WTC11 (cell line): ENCODE measurements at regions not wholly inside any gene's neighbourhood (a gene's known extent, or its start where the extent isn't known, plus 50 kb on each side); places are given as distances from the start of the nearest gene placed in this dataset.

ENCODE experiments used
- ATAC-seq: fragments of 200-7000 bp; cut with Tn5 transposase; 2 replicates; pipeline ENCODE4 v1.10.0; 2021; ENCODE audit warnings: mild to moderate bottlenecking, moderate library complexity
- CTCF ChIA-PET: fragments of 300-600 bp; sonication (Branson Sonifier 250); formaldehyde crosslinking; loops from one replicate; lab custom pipeline; 2021; ENCODE audit warnings: antibody characterized with exemption; lab: Charles Lee
- POLR2A ChIA-PET: fragments of 350-600 bp; sonication (Branson Sonifier 250); formaldehyde crosslinking; loops from one replicate; lab custom pipeline; 2021; ENCODE audit warnings: antibody characterized with exemption; lab: Charles Lee
- DNase-seq: peaks from one replicate; pipeline ENCODE4 v3.0.0; 2021; ENCODE audit warnings: low spot score
- H3K27ac Mint-ChIP-seq: 2 replicates; pipeline ENCODE4 v1.8.0; 2021; ENCODE audit warnings: mixed read lengths
- H3K27me3 Mint-ChIP-seq: 2 replicates; pipeline ENCODE4 v1.8.0; 2021; ENCODE audit warnings: low read depth, mild to moderate bottlenecking, moderate library complexity, mixed read lengths
- H3K36me3 Mint-ChIP-seq: 2 replicates; pipeline ENCODE4 v1.8.0; 2021; ENCODE audit warnings: mixed read lengths
- H3K4me1 Mint-ChIP-seq: 2 replicates; pipeline ENCODE4 v1.8.0; 2022; ENCODE audit warnings: mixed read lengths
- H3K4me3 Mint-ChIP-seq: 2 replicates; pipeline ENCODE4 v1.8.0; 2021; ENCODE audit warnings: mild to moderate bottlenecking, moderate library complexity, mixed read lengths
- H3K9me3 Mint-ChIP-seq: 2 replicates; pipeline ENCODE4 v1.8.0; 2021; ENCODE audit warnings: mixed read lengths
- ATF3 ChIP-seq: sonication (generic); formaldehyde crosslinking; conservative IDR thresholded peaks from 2 replicates; pipeline ENCODE4 v1.8.1; 2022; ENCODE audit warnings: mild to moderate bottlenecking, missing genetic modification reagents
- ATF6 ChIP-seq: sonication (generic); formaldehyde crosslinking; IDR thresholded peaks from 2 replicates; pipeline ENCODE4 v1.8.1; 2023; ENCODE audit warnings: mild to moderate bottlenecking, missing genetic modification reagents
- ERG ChIP-seq: fragments of 250-450 bp; sonication (Bioruptor Pico); IDR thresholded peaks from 2 replicates; pipeline ENCODE4 v1.8.0; 2021; ENCODE audit warnings: mild to moderate bottlenecking
- FOXK1 ChIP-seq: sonication (generic); formaldehyde crosslinking; IDR thresholded peaks from 2 replicates; pipeline ENCODE4 v1.8.0; 2022; ENCODE audit warnings: mild to moderate bottlenecking, moderate library complexity, missing genetic modification reagents
- JAZF1 ChIP-seq: fragments of 250-450 bp; sonication (Bioruptor Pico); IDR thresholded peaks from 2 replicates; pipeline ENCODE4 v1.9.0; 2021; ENCODE audit warnings: moderate library complexity, mild to moderate bottlenecking, inconsistent platforms
- MYBL2 ChIP-seq: sonication (generic); formaldehyde crosslinking; IDR thresholded peaks from 2 replicates; pipeline ENCODE4 v1.8.1; 2023; ENCODE audit warnings: mild to moderate bottlenecking, moderate library complexity, missing genetic modification reagents
- NFE2L1 ChIP-seq: sonication (generic); formaldehyde crosslinking; IDR thresholded peaks from 2 replicates; pipeline ENCODE4 v1.8.1; 2023; ENCODE audit warnings: missing genetic modification reagents
- NR2C2 ChIP-seq: sonication (generic); formaldehyde crosslinking; IDR thresholded peaks from 2 replicates; pipeline ENCODE4 v1.8.0; 2022; ENCODE audit warnings: mild to moderate bottlenecking, missing genetic modification reagents
- PREB ChIP-seq: sonication (generic); formaldehyde crosslinking; IDR thresholded peaks from 2 replicates; pipeline ENCODE4 v1.8.1; 2022; ENCODE audit warnings: mild to moderate bottlenecking, missing genetic modification reagents, moderate library complexity, borderline replicate concordance
- RELA ChIP-seq: sonication (generic); formaldehyde crosslinking; IDR thresholded peaks from 2 replicates; pipeline ENCODE4 v1.8.1; 2022; ENCODE audit warnings: missing genetic modification reagents, mild to moderate bottlenecking, borderline replicate concordance
- ZNF263 ChIP-seq: sonication (generic); formaldehyde crosslinking; IDR thresholded peaks from 2 replicates; pipeline ENCODE4 v1.8.1; 2022; ENCODE audit warnings: low read depth, mild to moderate bottlenecking, moderate library complexity, missing genetic modification reagents
- TF ChIP-seq, protein P1 (sequence below): fragments of 250-450 bp; sonication (Bioruptor Pico); IDR thresholded peaks from 2 replicates; pipeline ENCODE4 v1.9.0; 2021; ENCODE audit warnings: moderate library complexity, mild to moderate bottlenecking, inconsistent platforms, borderline replicate concordance
- TF ChIP-seq, protein P2 (sequence below): sonication (generic); formaldehyde crosslinking; IDR thresholded peaks from 2 replicates; pipeline ENCODE4 v1.8.0; 2022; ENCODE audit warnings: mild to moderate bottlenecking, missing genetic modification reagents
- TF ChIP-seq, protein P3 (sequence below): fragments of 250-450 bp; sonication (Bioruptor Pico); IDR thresholded peaks from 2 replicates; pipeline ENCODE4 v1.9.0; 2021; ENCODE audit warnings: mild to moderate bottlenecking, borderline replicate concordance

DNA sequence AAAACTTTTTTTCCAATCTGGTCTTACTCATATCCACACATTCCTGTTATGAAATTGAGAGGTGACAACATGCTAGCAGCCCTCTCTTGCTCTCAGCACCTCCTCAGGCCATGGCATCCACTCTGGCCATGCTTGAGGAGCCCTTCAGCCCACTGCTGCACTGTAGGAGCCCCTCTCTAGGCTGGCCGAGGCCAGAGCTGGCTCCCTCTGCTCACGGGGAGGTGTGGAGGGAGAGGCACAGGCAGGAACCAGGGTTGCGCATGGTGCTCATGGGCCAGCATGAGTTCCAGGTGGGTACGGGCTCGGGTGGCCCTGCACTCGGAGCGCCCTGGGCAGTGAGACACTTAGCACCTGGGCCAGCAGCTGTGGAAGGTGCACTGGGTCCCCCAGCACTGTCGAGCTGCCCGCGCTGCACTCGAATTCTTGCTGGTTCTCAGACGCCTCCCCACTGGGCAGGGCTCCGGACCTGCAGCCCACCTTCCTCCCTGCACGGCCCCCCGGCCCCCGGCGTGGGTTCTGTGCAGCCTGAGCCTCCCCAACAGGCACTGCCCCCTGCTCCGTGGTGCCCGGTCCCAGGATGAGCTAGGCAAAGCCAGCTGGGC, 1669.6 kb upstream of the CELF4 start (continued):
- TF ChIP-seq ATF3 (no peak), ZNF263 (CRISPR knock-in tag) (no peak)
- TF ChIP-seq, protein P1, sequence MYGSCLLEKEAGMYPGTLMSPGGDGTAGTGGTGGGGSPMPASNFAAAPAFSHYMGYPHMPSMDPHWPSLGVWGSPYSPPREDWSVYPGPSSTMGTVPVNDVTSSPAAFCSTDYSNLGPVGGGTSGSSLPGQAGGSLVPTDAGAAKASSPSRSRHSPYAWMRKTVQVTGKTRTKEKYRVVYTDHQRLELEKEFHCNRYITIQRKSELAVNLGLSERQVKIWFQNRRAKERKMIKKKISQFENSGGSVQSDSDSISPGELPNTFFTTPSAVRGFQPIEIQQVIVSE (CRISPR knock-in tag) = no peak

DNA sequence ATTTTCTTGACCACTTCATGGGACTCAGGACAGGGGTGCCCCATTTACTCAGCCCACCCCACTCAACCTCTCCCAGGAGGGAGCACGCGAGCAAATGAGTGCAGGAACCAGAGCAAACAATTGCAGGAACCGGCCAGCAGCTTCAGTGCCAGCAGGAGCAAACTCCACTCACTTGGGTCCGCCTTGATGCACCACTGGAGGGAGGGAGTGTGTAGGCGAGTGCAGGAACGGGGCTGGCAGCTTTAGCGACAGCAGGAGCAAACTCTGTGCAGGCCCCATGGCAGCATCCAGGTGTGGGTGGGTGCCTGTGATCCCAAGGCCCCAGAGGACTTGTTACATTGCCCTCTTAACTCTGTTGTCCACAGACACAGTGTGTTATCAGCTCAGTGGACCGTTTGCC, 1667.3 kb upstream of the CELF4 start:
- ChIA-PET CTCF (no interaction called here), POLR2A (no interaction called here)
- H3K4me3 Mint-ChIP-seq = no peak overlapping the region
- no peaks in the 10 kb centered on the region for H3K27me3 Mint-ChIP-seq
- DNase-seq (no peak), ATAC-seq (no peak)
- peaks cover 30% of the 10 kb centered on the region for H3K9me3 Mint-ChIP-seq
- H3K4me1 Mint-ChIP-seq = peaks cover 12% of the 10 kb centered on the region
- no peak overlapping the region for H3K27ac Mint-ChIP-seq
- H3K36me3 Mint-ChIP-seq = peaks cover 29% of the 10 kb centered on the region
- no peak for TF ChIP-seq NFE2L1 (CRISPR knock-in tag)
- no peak for TF ChIP-seq ERG (CRISPR knock-in tag)
- TF ChIP-seq, all 79 proteins: peak for 0

- TF ChIP-seq PREB (CRISPR knock-in tag) (no peak), NR2C2 (CRISPR knock-in tag) (no peak), FOXK1 (CRISPR knock-in tag) (no peak)
- TF ChIP-seq, protein P2, sequence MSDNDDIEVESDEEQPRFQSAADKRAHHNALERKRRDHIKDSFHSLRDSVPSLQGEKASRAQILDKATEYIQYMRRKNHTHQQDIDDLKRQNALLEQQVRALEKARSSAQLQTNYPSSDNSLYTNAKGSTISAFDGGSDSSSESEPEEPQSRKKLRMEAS (CRISPR knock-in tag) = no peak
- TF ChIP-seq, all 79 proteins: peak for 0
- ATAC-seq (no peak), DNase-seq (no peak)
- Mint-ChIP-seq H3K36me3 (peaks cover 29% of the 10 kb centered on the region), H3K4me1 (peaks cover 12% of the 10 kb centered on the region), H3K27me3 (no peaks in the 10 kb centered on the region), H3K4me3 (no peak overlapping the region), H3K27ac (no peak overlapping the region), H3K9me3 (peaks cover 31% of the 10 kb centered on the region)
- ChIA-PET CTCF (no interaction called here), POLR2A (no interaction called here)
Observed at GRCh38 chr18:39232490-39232889, 1666.9 kb upstream of the CELF4 start.

GRCh38 chr18:39230086-39230803, 1664.6 kb upstream of the CELF4 start:
- TF ChIP-seq JAZF1 (CRISPR knock-in tag) (no peak), ATF6 (CRISPR knock-in tag) (no peak), ERG (CRISPR knock-in tag) (no peak), RELA (CRISPR knock-in tag) (no peak), NFE2L1 (CRISPR knock-in tag) (no peak), MYBL2 (CRISPR knock-in tag) (no peak)
- TF ChIP-seq, protein P3, sequence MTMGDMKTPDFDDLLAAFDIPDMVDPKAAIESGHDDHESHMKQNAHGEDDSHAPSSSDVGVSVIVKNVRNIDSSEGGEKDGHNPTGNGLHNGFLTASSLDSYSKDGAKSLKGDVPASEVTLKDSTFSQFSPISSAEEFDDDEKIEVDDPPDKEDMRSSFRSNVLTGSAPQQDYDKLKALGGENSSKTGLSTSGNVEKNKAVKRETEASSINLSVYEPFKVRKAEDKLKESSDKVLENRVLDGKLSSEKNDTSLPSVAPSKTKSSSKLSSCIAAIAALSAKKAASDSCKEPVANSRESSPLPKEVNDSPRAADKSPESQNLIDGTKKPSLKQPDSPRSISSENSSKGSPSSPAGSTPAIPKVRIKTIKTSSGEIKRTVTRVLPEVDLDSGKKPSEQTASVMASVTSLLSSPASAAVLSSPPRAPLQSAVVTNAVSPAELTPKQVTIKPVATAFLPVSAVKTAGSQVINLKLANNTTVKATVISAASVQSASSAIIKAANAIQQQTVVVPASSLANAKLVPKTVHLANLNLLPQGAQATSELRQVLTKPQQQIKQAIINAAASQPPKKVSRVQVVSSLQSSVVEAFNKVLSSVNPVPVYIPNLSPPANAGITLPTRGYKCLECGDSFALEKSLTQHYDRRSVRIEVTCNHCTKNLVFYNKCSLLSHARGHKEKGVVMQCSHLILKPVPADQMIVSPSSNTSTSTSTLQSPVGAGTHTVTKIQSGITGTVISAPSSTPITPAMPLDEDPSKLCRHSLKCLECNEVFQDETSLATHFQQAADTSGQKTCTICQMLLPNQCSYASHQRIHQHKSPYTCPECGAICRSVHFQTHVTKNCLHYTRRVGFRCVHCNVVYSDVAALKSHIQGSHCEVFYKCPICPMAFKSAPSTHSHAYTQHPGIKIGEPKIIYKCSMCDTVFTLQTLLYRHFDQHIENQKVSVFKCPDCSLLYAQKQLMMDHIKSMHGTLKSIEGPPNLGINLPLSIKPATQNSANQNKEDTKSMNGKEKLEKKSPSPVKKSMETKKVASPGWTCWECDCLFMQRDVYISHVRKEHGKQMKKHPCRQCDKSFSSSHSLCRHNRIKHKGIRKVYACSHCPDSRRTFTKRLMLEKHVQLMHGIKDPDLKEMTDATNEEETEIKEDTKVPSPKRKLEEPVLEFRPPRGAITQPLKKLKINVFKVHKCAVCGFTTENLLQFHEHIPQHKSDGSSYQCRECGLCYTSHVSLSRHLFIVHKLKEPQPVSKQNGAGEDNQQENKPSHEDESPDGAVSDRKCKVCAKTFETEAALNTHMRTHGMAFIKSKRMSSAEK (CRISPR knock-in tag) = no peak
- Mint-ChIP-seq H3K4me1 (peaks cover 17% of the 10 kb centered on the region), H3K9me3 (peaks cover 37% of the 10 kb centered on the region), H3K27ac (no peak overlapping the region), H3K27me3 (no peaks in the 10 kb centered on the region), H3K36me3 (peaks cover 25% of the 10 kb centered on the region), H3K4me3 (no peak overlapping the region)
- ChIA-PET POLR2A (no interaction called here), CTCF (no interaction called here)
- DNase-seq = no peak
- no peak for ATAC-seq
